ENCODE measurements at regions not wholly inside any gene's neighbourhood (a gene's known extent, or its start where the extent isn't known, plus 50 kb on each side); places are given as distances from the start of the nearest gene placed in this dataset.
"Not testable (repeated sequence)": the region's sequence is repeated elsewhere in the genome, so short reads cannot be mapped to it uniquely, and the experiment has no call there.

DNA sequence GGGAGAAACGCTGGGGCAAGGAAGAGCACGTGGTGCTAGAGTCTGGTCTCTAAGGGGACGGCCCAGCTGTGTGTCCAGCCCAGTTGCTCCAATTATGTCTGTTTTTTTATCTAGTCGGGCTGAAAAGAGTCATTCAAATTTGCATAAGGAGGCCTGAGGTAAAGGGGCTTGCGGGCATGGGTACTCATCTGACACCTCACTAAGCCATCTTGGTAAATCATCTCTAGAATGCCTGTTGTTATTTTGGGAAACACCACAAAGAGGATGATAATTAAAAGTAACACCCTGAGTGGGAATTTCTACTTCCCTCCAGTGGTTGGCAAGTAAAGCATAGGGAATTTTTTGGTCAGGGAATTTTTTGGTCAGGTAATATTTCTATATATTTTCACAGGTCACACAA is 196.1 kb upstream of the ALG10B start:
- H3K4me3 Mint-ChIP-seq: no peak overlapping the region
- Histone ChIP-seq H2BK5ac (ENCODE audit: insufficient read length, low read length) (no peak overlapping the region), H3K4me1 (ENCODE audit: insufficient read depth, low read length) (no peaks in the 10 kb centered on the region), H3K23ac (ENCODE audit: insufficient read length, low read depth, low read length) (no peak overlapping the region), H2BK20ac (ENCODE audit: low read depth, low read length, poor library complexity, severe bottlenecking) (no peak overlapping the region), H2BK120ac (ENCODE audit: low read depth, low read length, poor library complexity, severe bottlenecking) (no peak overlapping the region), H3T11ph (ENCODE audit: low read length) (no peak overlapping the region), H4K8ac (replicated peaks; ENCODE audit: insufficient read length, low read depth, low read length) (no peak overlapping the region), H2AK5ac (ENCODE audit: insufficient read length, low read length) (no peak overlapping the region), H3K27me3 (ENCODE audit: insufficient read depth, low read length) (no peaks in the 10 kb centered on the region), H2BK15ac (ENCODE audit: low read depth, low read length) (no peak overlapping the region), H4K91ac (ENCODE audit: insufficient read length, low read depth, low read length) (no peak overlapping the region), H3K4ac (ENCODE audit: low read depth, low read length) (no peak overlapping the region), H2AFZ (ENCODE audit: low read length) (no peak overlapping the region), H3K56ac (ENCODE audit: insufficient read length, low read depth, low read length) (no peak overlapping the region), H3K18ac (ENCODE audit: insufficient read length, low read depth, low read length) (no peak overlapping the region), H3K9ac (ENCODE audit: extremely low read depth, insufficient read length, low read length) (no peak overlapping the region), H2BK12ac (ENCODE audit: insufficient read length, low read depth, low read length) (no peak overlapping the region), H3K4me2 (ENCODE audit: insufficient read depth, insufficient read length, low read length) (no peak overlapping the region), H3K79me2 (ENCODE audit: insufficient read depth, low read length) (no peaks in the 10 kb centered on the region), H3K14ac (ENCODE audit: insufficient read depth, low read length) (no peak overlapping the region), H4K5ac (ENCODE audit: insufficient read length, low read depth, low read length) (no peak overlapping the region), H3K9me3 (ENCODE audit: control insufficient read depth, low read depth, low read length) (peaks cover 89% of the 10 kb centered on the region), H4K20me1 (ENCODE audit: control insufficient read depth, insufficient read depth, insufficient read length) (no peaks in the 10 kb centered on the region), H3K23me2 (ENCODE audit: insufficient read length, low read depth, low read length, poor library complexity, severe bottlenecking) (no peaks in the 10 kb centered on the region), H3K79me1 (ENCODE audit: insufficient read depth, low read depth, low read length, poor library complexity, severe bottlenecking) (no peaks in the 10 kb centered on the region), H3K27ac (ENCODE audit: insufficient read length, low read depth, low read length) (no peak overlapping the region)
- TF ChIP-seq, protein P1, sequence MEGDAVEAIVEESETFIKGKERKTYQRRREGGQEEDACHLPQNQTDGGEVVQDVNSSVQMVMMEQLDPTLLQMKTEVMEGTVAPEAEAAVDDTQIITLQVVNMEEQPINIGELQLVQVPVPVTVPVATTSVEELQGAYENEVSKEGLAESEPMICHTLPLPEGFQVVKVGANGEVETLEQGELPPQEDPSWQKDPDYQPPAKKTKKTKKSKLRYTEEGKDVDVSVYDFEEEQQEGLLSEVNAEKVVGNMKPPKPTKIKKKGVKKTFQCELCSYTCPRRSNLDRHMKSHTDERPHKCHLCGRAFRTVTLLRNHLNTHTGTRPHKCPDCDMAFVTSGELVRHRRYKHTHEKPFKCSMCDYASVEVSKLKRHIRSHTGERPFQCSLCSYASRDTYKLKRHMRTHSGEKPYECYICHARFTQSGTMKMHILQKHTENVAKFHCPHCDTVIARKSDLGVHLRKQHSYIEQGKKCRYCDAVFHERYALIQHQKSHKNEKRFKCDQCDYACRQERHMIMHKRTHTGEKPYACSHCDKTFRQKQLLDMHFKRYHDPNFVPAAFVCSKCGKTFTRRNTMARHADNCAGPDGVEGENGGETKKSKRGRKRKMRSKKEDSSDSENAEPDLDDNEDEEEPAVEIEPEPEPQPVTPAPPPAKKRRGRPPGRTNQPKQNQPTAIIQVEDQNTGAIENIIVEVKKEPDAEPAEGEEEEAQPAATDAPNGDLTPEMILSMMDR (conservative IDR thresholded peaks at IDR 0.05): no peak
- peaks cover 94 to 95% of the 10 kb centered on the region in 2 experiments for H3K9me3 Mint-ChIP-seq
- no peaks in the 10 kb centered on the region; the same call in none of the 2 replicates for H3K27me3 Mint-ChIP-seq (ENCODE audit: low read depth)
- H3K4me1 Mint-ChIP-seq: no peaks in the 10 kb centered on the region
- H3K36me3 Mint-ChIP-seq (ENCODE audit: insufficient read depth in 1 of 3, low read depth in 3 of 3): peaks cover 10 to 36% (median 25%) of the 10 kb centered on the region in 3 experiments; a peak in 6 of 7 replicates
- no peak overlapping the region for H3K27ac Mint-ChIP-seq
- WGBS (ENCODE audit: extremely low coverage, insufficient read length, low lambda C conversion rate): no CpG with 5 or more reads among the region's 5 CpGs
- no peak for DNase-seq

DNA sequence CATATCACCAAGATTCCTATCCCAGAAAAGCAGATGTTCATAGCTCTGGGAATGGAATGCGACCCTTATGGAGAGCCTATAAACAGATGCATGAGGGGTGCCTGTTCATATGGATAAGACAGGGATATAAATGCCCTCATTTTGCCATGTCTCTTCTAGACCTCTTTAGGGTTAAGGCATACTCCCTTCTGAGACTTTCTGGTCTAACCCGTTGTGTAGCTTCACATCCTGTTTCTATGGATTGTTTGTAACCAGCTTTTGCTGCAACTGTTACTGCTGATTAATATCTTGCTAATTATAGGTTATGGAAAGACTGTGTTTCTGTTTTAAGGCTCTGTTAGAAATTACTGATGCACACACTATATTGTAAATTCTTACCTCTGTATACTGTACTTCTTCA is 193.5 kb upstream of the ALG10B start:
- peaks cover 86% of the 10 kb centered on the region for H3K9me3 ChIP-seq (ENCODE audit: control insufficient read depth, low read depth, low read length)
- peaks cover 11 to 43% (median 25%) of the 10 kb centered on the region in 3 experiments; a peak in 6 of 7 replicates for H3K36me3 Mint-ChIP-seq (ENCODE audit: insufficient read depth in 1 of 3, low read depth in 3 of 3)
- not testable (repeated sequence) for H3K27me3 Mint-ChIP-seq (ENCODE audit: low read depth)

More for the DNA sequence above, 193.5 kb upstream of the ALG10B start:
- not testable (repeated sequence) for H3K23ac ChIP-seq (ENCODE audit: insufficient read length, low read depth, low read length); H4K5ac ChIP-seq (ENCODE audit: insufficient read length, low read depth, low read length); H2BK5ac ChIP-seq (ENCODE audit: insufficient read length, low read length); H3K27ac ChIP-seq (ENCODE audit: insufficient read length, low read depth, low read length); H3K56ac ChIP-seq (ENCODE audit: insufficient read length, low read depth, low read length); H2BK15ac ChIP-seq (ENCODE audit: low read depth, low read length); H3K79me1 ChIP-seq (ENCODE audit: insufficient read depth, low read depth, low read length, poor library complexity, severe bottlenecking); H2AFZ ChIP-seq (ENCODE audit: low read length); H4K8ac ChIP-seq (replicated peaks; ENCODE audit: insufficient read length, low read depth, low read length); H3K4me1 ChIP-seq (ENCODE audit: insufficient read depth, low read length); H4K20me1 ChIP-seq (ENCODE audit: control insufficient read depth, insufficient read depth, insufficient read length); H3K4me3 Mint-ChIP-seq; H4K91ac ChIP-seq (ENCODE audit: insufficient read length, low read depth, low read length); H3T11ph ChIP-seq (ENCODE audit: low read length); H2AK5ac ChIP-seq (ENCODE audit: insufficient read length, low read length); H3K14ac ChIP-seq (ENCODE audit: insufficient read depth, low read length); H3K4me2 ChIP-seq (ENCODE audit: insufficient read depth, insufficient read length, low read length); H3K9ac ChIP-seq (ENCODE audit: extremely low read depth, insufficient read length, low read length); H3K4me1 Mint-ChIP-seq; H3K27ac Mint-ChIP-seq; H3K18ac ChIP-seq (ENCODE audit: insufficient read length, low read depth, low read length); H3K4ac ChIP-seq (ENCODE audit: low read depth, low read length); H3K23me2 ChIP-seq (ENCODE audit: insufficient read length, low read depth, low read length, poor library complexity, severe bottlenecking); H3K27me3 ChIP-seq (ENCODE audit: insufficient read depth, low read length); H3K79me2 ChIP-seq (ENCODE audit: insufficient read depth, low read length); H2BK120ac ChIP-seq (ENCODE audit: low read depth, low read length, poor library complexity, severe bottlenecking); H2BK12ac ChIP-seq (ENCODE audit: insufficient read length, low read depth, low read length); DNase-seq; H2BK20ac ChIP-seq (ENCODE audit: low read depth, low read length, poor library complexity, severe bottlenecking)
- WGBS (ENCODE audit: extremely low coverage, insufficient read length, low lambda C conversion rate): no CpG with 5 or more reads among the region's 2 CpGs
- peaks cover 93% of the 10 kb centered on the region in 2 experiments for H3K9me3 Mint-ChIP-seq
